HCT116 (cell line): ENCODE measurements at regions not wholly inside any gene's neighbourhood (a gene's known extent, or its start where the extent isn't known, plus 50 kb on each side); places are given as distances from the start of the nearest gene placed in this dataset.

ENCODE experiments used
- ATAC-seq: fragments of 200-7000 bp; cut with Tn5 transposase; 2 replicates; pipeline ENCODE4 v1.9.1; 2020; ENCODE audit warnings: mild to moderate bottlenecking, moderate library complexity
- BruUV-seq: library from RNA; stranded (reverse); fragments of 400-500 nt; replicated peaks from 2 replicates; lab custom pipeline; 2021; lab: Mats Ljungman, UMichigan
- CTCF ChIA-PET: fragments of 300-600 bp; sonication (Branson Sonifier 250); formaldehyde crosslinking; loops from one replicate; lab custom pipeline; 2021; ENCODE audit warnings: antibody characterized with exemption; lab: Charles Lee
- POLR2A ChIA-PET: fragments of 300-600, 350-600 bp; sonication (Branson Sonifier 250); formaldehyde crosslinking; loops from one replicate; lab custom pipeline; 2021; ENCODE audit warnings: antibody characterized with exemption; lab: Charles Lee
- RAD21 ChIA-PET, 2 experiments: fragments of 300-600 bp; sonication (Branson Sonifier 250); formaldehyde crosslinking; loops; one replicate each; lab custom pipeline; 2023; ENCODE audit warnings: low total read pairs in 2 of 2; ENCODE audit not compliant: uncharacterized antibody in 2 of 2, unreplicated experiment in 2 of 2, low non-redundant PET in 1 of 2; lab: Charles Lee
- DNase-seq: peaks from one replicate; pipeline ENCODE4 v3.0.0-alpha.2; 2010; ENCODE audit warnings: low read depth, low spot score
- H2AFZ ChIP-seq: fragments of 200-600 bp; shearing (Covaris generic), sonication (generic); 2 replicates; pipeline ENCODE4 v1.6.1; 2017; ENCODE audit warnings: low read depth, mixed run types, mixed read lengths, antibody characterized with exemption, low read length; ENCODE audit not compliant: poor library complexity, severe bottlenecking
- H3K27ac ChIP-seq: 2 replicates; pipeline ENCODE4 v1.5.1; 2012; ENCODE audit warnings: low read depth, low read length
- H3K27me3 ChIP-seq: fragments of 200-600 bp; sonication (generic); 2 replicates; pipeline ENCODE4 v1.6.1; 2016; ENCODE audit warnings: mixed run types, low read length, mixed read lengths; ENCODE audit not compliant: insufficient read depth
- H3K36me3 ChIP-seq, 2 experiments: fragments of 200-500 bp in 1 of 2; fragments of 200-600 bp in 1 of 2; sonication (Bioruptor generic) in 1 of 2; sonication (generic) in 1 of 2; 2 replicates each; pipeline versions ENCODE4 v1.5.1 to v1.6.1; 2014 to 2016; ENCODE audit warnings: low read length in 2 of 2, inconsistent platforms in 1 of 2, mixed read lengths in 1 of 2, mixed run types in 1 of 2; ENCODE audit not compliant: insufficient read depth in 2 of 2, control insufficient read depth in 1 of 2
- H3K4me1 ChIP-seq, 2 experiments: fragments of 200-600 bp in 1 of 2; sonication (generic) in 1 of 2; 2 replicates each; pipeline versions ENCODE4 v1.5.1 to v1.6.1; 2012 to 2017; ENCODE audit warnings: low read length in 2 of 2, inconsistent platforms in 1 of 2, mild to moderate bottlenecking in 1 of 2, mixed read lengths in 1 of 2, mixed run types in 1 of 2, moderate library complexity in 1 of 2; ENCODE audit not compliant: insufficient read depth in 2 of 2, control insufficient read depth in 1 of 2
- H3K4me2 ChIP-seq: fragments of 200-600 bp; sonication (generic); 2 replicates; pipeline ENCODE4 v1.6.1; 2017; ENCODE audit warnings: mixed run types, low read length, mixed read lengths
- H3K4me3 ChIP-seq, 2 experiments: fragments of 200-600 bp in 1 of 2; sonication (generic) in 1 of 2; replicated peaks in 1 of 2; 2 replicates each; pipeline ENCODE4 v1.5.1; 2011 to 2016; ENCODE audit warnings: low read length in 2 of 2, control low read depth in 1 of 2, low read depth in 1 of 2, mild to moderate bottlenecking in 1 of 2, mixed read lengths in 1 of 2, mixed run types in 1 of 2
- H3K79me2 ChIP-seq: fragments of 200-600 bp; sonication (generic); 2 replicates; pipeline ENCODE4 v1.6.1; 2017; ENCODE audit warnings: mild to moderate bottlenecking, mixed run types, low read length, moderate library complexity, mixed read lengths; ENCODE audit not compliant: insufficient read depth
- H3K9ac ChIP-seq: fragments of 200-600 bp; sonication (generic); 2 replicates; pipeline ENCODE4 v1.6.1; 2016; ENCODE audit warnings: low read length, mixed read lengths
- H3K9me2 ChIP-seq: fragments of 200-600 bp; sonication (generic), shearing (Covaris generic); 2 replicates; pipeline ENCODE4 v1.6.1; 2017; ENCODE audit warnings: mixed run types, mild to moderate bottlenecking, moderate library complexity; ENCODE audit not compliant: insufficient read depth
- H3K9me3 ChIP-seq, 2 experiments: fragments of 200-500 bp in 1 of 2; fragments of 200-600 bp in 1 of 2; sonication (Bioruptor generic) in 1 of 2; sonication (generic) in 1 of 2; 2 replicates each; pipeline ENCODE4 v1.6.1; 2014 to 2017; ENCODE audit warnings: low read length in 2 of 2, mixed read lengths in 2 of 2, inconsistent platforms in 1 of 2, low read depth in 1 of 2, mild to moderate bottlenecking in 1 of 2, mixed run types in 1 of 2, moderate library complexity in 1 of 2; ENCODE audit not compliant: control insufficient read depth in 1 of 2, insufficient read depth in 1 of 2
- H4K20me1 ChIP-seq: fragments of 200-600 bp; sonication (generic), shearing (Covaris generic); 2 replicates; pipeline ENCODE4 v1.6.1; 2017; ENCODE audit warnings: mixed run types, mild to moderate bottlenecking, moderate library complexity; ENCODE audit not compliant: insufficient read depth
- CEBPB ChIP-seq: IDR thresholded peaks from 2 replicates; pipeline ENCODE4 v1.6.1; 2012; ENCODE audit warnings: low read depth
- EZH2 ChIP-seq: fragments of 200-600 bp; sonication (generic); IDR thresholded peaks from 2 replicates; pipeline ENCODE4 v1.6.1; 2017; ENCODE audit warnings: antibody characterized with exemption, mixed run types
- EZH2phosphoT487 ChIP-seq: fragments of 200-600 bp; IDR thresholded peaks from 2 replicates; pipeline ENCODE4 v1.6.1; 2018; ENCODE audit warnings: antibody characterized with exemption, borderline replicate concordance
- FOSL1 ChIP-seq: IDR thresholded peaks from 2 replicates; pipeline ENCODE4 v1.6.1; 2012; ENCODE audit warnings: low read depth
- JUND ChIP-seq: IDR thresholded peaks from 2 replicates; pipeline ENCODE4 v1.6.1; 2012
- MAX ChIP-seq: IDR thresholded peaks from 2 replicates; pipeline ENCODE4 v1.6.1; 2012
- POLR2A ChIP-seq: IDR thresholded peaks from 2 replicates; pipeline ENCODE4 v1.7.0; 2011; ENCODE audit warnings: borderline replicate concordance; ENCODE audit not compliant: insufficient read depth, insufficient read length; ENCODE audit errors: extremely low read depth
- RAD21 ChIP-seq: IDR thresholded peaks from 2 replicates; pipeline ENCODE4 v1.6.1; 2012; ENCODE audit warnings: low read depth, mild to moderate bottlenecking
- REST ChIP-seq: IDR thresholded peaks from 2 replicates; pipeline ENCODE4 v1.6.1; 2012; ENCODE audit warnings: low read depth
- SIN3A ChIP-seq: IDR thresholded peaks from 2 replicates; pipeline ENCODE4 v1.6.1; 2012; ENCODE audit warnings: low read depth
- SP1 ChIP-seq: IDR thresholded peaks from 2 replicates; pipeline ENCODE4 v1.6.1; 2012; ENCODE audit warnings: low read depth
- SRF ChIP-seq: IDR thresholded peaks from 2 replicates; pipeline ENCODE4 v1.6.1; 2012; ENCODE audit warnings: low read depth
- TCF7L2 ChIP-seq: IDR thresholded peaks from 2 replicates; pipeline ENCODE4 v1.7.0; 2011; ENCODE audit warnings: borderline replicate concordance, inconsistent platforms; ENCODE audit not compliant: insufficient read depth, insufficient read length; ENCODE audit errors: extremely low read depth
- YY1 ChIP-seq: IDR thresholded peaks from 2 replicates; pipeline ENCODE4 v1.6.1; 2011; ENCODE audit warnings: low read length, low read depth, moderate library complexity, mild to moderate bottlenecking; ENCODE audit not compliant: insufficient replicate concordance; ENCODE audit errors: extremely low read depth
- ZBTB33 ChIP-seq: IDR thresholded peaks from 2 replicates; pipeline ENCODE4 v1.6.1; 2011; ENCODE audit warnings: mild to moderate bottlenecking, low read length, moderate library complexity; ENCODE audit not compliant: insufficient replicate concordance; ENCODE audit errors: extremely low read depth
- ZFX ChIP-seq: fragments of 450-650 bp; IDR thresholded peaks from 2 replicates; pipeline ENCODE4 v1.6.1; 2017
- ZNF274 ChIP-seq: fragments of 200-500 bp; sonication (Bioruptor generic); IDR thresholded peaks from 2 replicates; pipeline ENCODE4 v1.6.1; 2014; ENCODE audit warnings: mild to moderate bottlenecking, low read depth, low read length, inconsistent platforms
- intact Hi-C: fragments of 100-400 bp; cut with micrococcal nuclease; formaldehyde crosslinking; loops from 2 replicates; pipeline ENCODE4 v1.10.0; 2022

GRCh38 chr12:67818459-67818903 lies 169.9 kb downstream of the DYRK2 start (continued):
- TF ChIP-seq REST (no peak), POLR2A (no peak), FOSL1 (no peak), MAX (no peak), CEBPB (no peak), ZBTB33 (no peak), EZH2phosphoT487 (no peak), ZNF274 (no peak)

GRCh38 chr12:67819902-67820301 lies 169.3 kb upstream of the IFNG-AS1 start:
- intact Hi-C loops = no loop called here
- H3K4me2 ChIP-seq = no peak overlapping the region
- H3K9ac ChIP-seq = no peak overlapping the region
- no peaks in the 10 kb centered on the region for H3K36me3 ChIP-seq
- DNase-seq (no peak), ATAC-seq (no peak)
- H3K4me3 ChIP-seq = no peak overlapping the region
- H3K27me3 ChIP-seq = no peaks in the 10 kb centered on the region
- H3K4me1 ChIP-seq = no peaks in the 10 kb centered on the region
- H4K20me1 ChIP-seq = no peaks in the 10 kb centered on the region
- H3K79me2 ChIP-seq = no peaks in the 10 kb centered on the region
- no peak overlapping the region for H2AFZ ChIP-seq
- POLR2A ChIA-PET = no interaction called here
- CTCF ChIA-PET = no interaction called here
- H3K9me3 ChIP-seq = no peaks in the 10 kb centered on the region; a peak in 2 of 4 replicates
- BruUV-seq = no TSS peak
- no peaks in the 10 kb centered on the region for H3K9me2 ChIP-seq
- H3K27ac ChIP-seq = no peak overlapping the region
- RAD21 ChIA-PET = no interaction called here
- no peak for TF ChIP-seq SIN3A
- TF ChIP-seq JUND = no peak
- TF ChIP-seq SRF = no peak
- no peak for TF ChIP-seq TCF7L2
- TF ChIP-seq YY1 = no peak
- no peak for TF ChIP-seq CEBPB
- no peak for TF ChIP-seq EZH2
- TF ChIP-seq SP1 = no peak
- no peak for TF ChIP-seq RAD21
- TF ChIP-seq ZNF274 = no peak
- no peak for TF ChIP-seq ZFX
- TF ChIP-seq EZH2phosphoT487 = no peak
- no peak for TF ChIP-seq ZBTB33
